ENCODE measurements at regions not wholly inside any gene's neighbourhood (a gene's known extent, or its start where the extent isn't known, plus 50 kb on each side); places are given as distances from the start of the nearest gene placed in this dataset.

- no peak for DNase-seq
These were observed 492.7 kb downstream of the RPS24 start for GRCh38 chr10:78526347-78526746.

DNA sequence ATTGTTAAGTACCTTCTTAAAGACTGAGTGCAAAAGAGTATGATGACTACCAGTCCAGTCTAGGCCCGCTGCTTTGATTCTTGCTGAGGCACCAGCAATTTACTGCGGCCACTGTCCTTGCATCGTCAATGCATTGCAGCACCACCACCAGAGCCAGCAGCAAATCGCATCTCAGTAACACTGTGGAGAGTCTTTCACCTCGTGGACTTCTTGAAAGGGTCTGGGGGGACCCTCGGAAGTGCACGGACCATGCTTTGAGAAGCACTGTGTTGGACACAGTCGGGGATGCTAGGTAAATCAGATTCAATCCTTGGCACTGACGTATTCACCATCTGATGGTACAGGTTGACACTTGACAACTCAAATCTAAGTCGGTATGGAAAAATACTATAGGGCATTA lies 493.6 kb downstream of the RPS24 start:
- DNase-seq: no peak

GRCh38 chr10:78528749-78529204 lies 495.1 kb downstream of the RPS24 start:
- no peak for DNase-seq

DNA sequence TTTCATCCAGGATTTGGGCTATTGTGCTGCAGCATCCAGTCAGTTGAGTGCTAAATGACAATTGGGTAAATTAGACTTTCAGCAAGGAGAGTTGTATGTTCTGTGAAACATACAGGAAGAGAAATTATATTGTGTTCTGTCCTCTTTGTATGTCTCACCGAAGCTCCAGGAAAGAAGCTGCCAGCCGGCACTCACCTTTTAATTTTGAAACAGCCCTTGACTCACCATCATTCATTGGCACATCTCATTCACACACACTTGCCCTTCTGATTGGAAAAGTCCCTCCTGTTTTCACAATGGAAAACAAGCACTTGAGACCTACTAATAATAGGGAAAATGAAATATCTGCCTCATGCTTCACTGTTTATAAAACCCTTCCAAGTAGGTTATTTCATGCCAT lies 495.6 kb downstream of the RPS24 start:
- no peak for DNase-seq

GRCh38 chr10:78531088-78531487 lies 497.4 kb downstream of the RPS24 start:
- DNase-seq: no peak

GRCh38 chr10:78532480-78533042 lies 498.9 kb downstream of the RPS24 start:
- no peak for DNase-seq

GRCh38 chr10:78533098-78533497 lies 499.4 kb downstream of the RPS24 start:
- no peak for DNase-seq

DNA sequence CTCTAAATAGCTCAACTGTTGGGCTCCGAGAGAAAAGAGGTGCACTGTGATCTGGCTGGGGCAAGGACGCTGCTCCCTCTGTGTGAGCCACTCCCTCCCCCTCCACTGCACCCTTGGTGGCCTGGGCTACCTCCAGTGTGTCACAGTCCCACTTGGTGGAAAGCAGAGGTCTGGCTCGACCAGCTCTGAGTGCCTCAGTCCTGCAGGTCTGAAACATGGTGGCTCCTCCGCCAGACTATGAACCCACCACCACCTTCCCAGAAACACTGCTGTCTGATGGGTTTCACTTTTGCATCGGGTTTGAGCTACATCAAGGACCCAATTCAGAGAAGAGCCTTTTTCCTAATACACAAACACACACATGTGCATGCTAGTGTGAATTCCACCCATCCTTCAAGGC lies 500.1 kb downstream of the RPS24 start:
- no peak for DNase-seq

DNA sequence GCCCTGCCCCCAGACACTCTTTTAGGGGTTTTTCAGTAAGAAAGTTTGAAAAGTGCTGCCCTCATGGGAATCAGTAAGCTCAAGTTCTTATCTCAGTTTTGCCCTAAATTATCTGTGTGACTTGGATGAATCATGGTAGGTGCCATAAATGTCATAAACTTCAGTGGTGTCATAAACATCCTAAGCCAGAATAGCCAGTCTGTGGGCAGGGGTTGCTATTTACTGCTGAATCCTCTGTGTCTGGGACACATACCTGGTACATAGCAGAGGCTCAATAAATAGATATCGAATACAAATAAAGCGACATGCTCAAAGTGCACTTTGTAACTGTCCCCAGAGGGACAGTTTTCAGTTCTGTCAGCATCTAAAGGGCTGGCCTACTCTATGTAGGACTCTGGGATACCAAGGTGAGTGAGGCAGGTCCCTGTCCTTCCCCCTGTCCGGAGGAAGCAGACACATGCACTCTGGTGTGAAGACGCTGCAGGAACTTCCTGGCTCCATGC lies 502.1 kb downstream of the RPS24 start:
- no peak for DNase-seq

DNA sequence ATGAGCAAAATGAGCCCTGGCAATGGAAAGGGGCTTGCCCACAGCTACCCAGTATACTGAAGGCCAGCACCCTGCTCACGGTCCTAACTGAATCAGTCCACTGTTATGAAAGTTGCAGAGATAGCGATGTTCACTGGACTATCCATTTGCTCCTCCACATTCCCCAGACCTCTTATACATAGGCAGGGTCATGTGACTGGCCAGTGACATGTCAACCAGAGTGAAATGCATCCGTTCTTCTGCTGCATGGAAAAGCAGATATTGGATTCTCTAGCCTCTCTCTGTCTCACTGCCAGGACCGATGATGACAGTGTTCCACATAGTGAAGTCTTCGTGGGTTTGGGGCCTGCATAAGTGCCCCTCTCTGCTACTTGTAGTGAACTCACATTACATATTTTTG lies 503.4 kb downstream of the RPS24 start:
- no peak for DNase-seq

DNA sequence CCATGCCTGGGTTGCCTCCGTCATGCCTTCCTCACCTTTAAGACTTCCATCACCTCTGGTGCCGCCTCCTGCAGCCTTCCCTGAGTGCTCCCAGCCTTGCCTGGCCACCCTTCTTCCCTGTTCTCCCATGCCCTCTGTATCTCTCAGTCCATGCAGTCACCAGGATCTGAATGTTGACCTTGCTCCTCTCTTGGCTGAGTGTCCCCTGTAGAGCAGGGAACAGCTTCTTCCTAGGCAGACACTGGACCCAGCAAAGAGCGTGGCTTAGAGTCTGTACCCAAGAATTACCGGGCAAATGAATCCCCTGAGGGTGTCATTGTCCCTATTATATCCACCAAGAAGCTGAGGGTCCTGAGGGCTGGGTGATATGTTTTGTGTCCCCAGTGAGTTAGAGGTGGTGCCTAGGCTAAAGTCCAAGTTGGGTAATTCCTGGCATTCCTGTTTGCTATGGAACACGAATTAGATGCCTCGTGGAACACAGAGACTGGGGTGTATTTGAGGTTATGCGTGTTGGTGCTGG lies 505.6 kb downstream of the RPS24 start:
- DNase-seq: no peak

DNA sequence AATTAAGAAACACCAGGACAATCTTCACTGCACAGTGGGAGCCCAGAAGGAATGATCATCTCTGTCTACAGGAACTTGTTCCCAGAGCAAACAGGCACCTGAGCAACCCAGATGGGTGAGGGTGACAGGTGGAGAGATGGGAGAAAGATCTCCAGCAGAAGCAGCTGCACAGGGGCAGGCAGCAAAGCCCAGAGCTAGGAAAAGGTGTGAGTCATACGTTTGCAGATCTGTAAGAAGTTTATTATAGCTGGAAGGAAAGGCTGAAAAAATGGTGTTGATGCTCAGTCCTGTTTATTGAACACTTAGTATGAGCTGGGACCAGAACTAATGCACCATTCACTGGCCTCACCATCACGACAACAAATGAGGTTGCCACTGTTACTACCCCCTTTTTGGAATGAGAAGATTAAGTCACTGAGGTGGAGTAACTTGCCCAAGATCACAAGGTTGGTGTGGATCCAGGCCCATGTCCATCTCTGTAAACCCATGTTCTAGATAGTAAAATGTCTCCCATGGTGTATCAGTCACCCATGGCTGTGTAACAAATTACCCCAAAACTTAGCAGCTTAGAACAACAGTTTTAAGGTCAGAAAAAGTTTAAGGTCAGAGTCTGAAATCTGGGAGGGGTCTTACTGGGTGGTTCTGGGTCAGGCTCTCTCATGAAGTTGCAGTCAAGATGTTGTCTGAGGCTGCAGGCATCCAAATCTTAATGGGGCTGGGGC lies 506.9 kb downstream of the RPS24 start:
- DNase-seq: no peak

GRCh38 chr10:78541481-78542140 lies 507.9 kb downstream of the RPS24 start:
- no peak for DNase-seq

- no peak for DNase-seq
These were observed 508.5 kb downstream of the RPS24 start for GRCh38 chr10:78542141-78542489.

GRCh38 chr10:78542521-78542920 lies 508.9 kb downstream of the RPS24 start:
- no peak for DNase-seq

DNA sequence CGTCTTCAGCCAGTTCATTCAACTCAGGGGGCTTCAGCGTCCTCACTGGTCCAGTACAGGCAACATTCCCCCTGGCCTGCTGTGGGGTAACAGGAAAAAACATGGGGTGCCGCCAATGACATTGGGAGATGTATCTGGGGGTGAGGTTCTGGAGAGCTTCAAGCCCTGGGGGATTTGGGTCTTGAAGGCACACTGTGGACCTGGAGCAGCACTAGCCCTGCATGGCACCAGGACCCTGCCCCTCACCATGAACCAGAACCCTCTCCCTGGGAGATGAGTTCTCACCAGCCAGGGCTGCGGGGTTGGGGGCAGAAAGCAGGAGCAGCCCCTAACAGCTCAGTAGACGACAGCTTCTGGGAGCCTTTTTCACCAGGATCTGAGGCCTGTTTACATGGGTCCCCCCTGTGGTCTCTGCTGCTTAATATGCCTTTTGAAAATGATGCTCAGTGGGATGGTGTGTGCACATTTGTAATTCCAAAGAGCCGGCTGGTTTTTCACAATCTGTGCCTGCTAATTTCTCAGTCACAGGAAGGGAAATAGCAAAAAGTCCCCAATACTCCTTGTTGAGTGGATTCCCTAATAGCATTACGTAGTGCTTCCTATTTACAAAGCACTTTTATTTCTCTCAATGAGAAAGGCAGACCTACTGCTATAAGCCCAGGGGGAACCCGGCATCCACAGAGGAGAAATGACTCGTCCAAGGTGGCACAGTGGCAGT lies 509.5 kb downstream of the RPS24 start:
- no peak for DNase-seq

GRCh38 chr10:78543749-78544362 lies 510.2 kb downstream of the RPS24 start:
- DNase-seq: no peak

- DNase-seq: no peak
These were observed 510.9 kb downstream of the RPS24 start for GRCh38 chr10:78544423-78545090.

- no peak for DNase-seq
These were observed 512.1 kb downstream of the RPS24 start for GRCh38 chr10:78545756-78546155.

DNA sequence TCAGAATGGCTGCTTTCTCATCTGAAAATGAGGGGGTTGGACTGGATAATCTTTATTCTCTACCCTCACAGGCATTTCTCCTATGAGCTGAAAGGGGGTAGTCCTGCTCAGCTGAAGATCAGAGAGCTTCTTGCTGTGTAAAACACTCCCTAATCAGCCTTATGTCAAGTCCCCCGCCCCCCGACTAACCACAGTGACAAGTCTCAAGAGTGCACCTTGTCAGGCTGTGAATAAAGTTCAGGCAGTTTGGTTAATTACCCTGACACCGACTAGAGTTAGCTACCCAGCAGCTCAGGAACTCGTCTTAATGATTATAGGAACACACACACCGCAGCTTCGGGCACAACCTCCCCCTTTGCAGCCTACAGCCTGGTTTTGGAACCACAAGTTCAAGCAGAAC lies 513.7 kb downstream of the RPS24 start:
- DNase-seq: no peak

GRCh38 chr10:78547905-78548304 lies 514.2 kb downstream of the RPS24 start:
- DNase-seq: no peak

DNA sequence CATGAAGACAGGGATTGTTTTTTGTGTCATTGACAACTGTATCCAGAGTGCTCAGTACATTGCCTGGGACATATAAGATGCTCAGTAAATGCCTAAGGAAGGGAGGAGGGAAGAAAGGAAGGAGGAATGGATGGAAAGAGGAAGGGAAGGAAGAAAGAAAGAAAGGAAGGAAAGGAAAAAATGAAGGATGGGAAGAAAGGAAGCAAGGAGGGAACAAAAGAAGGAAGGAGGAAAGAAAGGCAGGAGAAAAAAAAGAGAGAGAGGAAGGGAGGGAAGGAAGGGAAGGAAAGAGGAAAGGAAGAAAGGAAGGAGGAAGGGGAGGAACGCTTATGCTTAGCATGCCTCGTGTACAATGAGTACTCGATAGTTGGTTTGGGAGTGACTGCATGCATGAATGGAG lies 514.7 kb downstream of the RPS24 start:
- DNase-seq: no peak
